HepG2 (cell line): ENCODE measurements at regions not wholly inside any gene's neighbourhood (a gene's known extent, or its start where the extent isn't known, plus 50 kb on each side); places are given as distances from the start of the nearest gene placed in this dataset.

Source experiments
- ATAC-seq: fragments of 200-7000 bp; cut with Tn5 transposase; 3 replicates; pipeline ENCODE4 v1.9.1; 2020; ENCODE audit warnings: mild to moderate bottlenecking, moderate library complexity
- BruUV-seq: library from RNA; stranded (reverse); fragments of 400-500 nt; replicated peaks from 2 replicates; lab custom pipeline; 2021; lab: Mats Ljungman, UMichigan
- CTCF ChIA-PET: fragments of 300-600 bp; formaldehyde crosslinking; extraction: SDS; loops from one replicate; lab custom pipeline; 2021; ENCODE audit warnings: low total read pairs, inconsistent platforms, low intra/inter-chr PET ratio; lab: Yijun Ruan, JAX
- POLR2A ChIA-PET: fragments of 350-600 bp; sonication (Branson Sonifier 250); formaldehyde crosslinking; loops from one replicate; lab custom pipeline; 2020; ENCODE audit warnings: antibody characterized with exemption, inconsistent platforms; lab: Yijun Ruan, JAX
- DNase-seq: peaks from one replicate; pipeline ENCODE4 v3.0.0-alpha.2; 2015; ENCODE audit warnings: low spot score
- FAIRE-seq: peaks from 3 replicates; lab custom pipeline; 2011; peaks lifted over from hg19 to GRCh38; lab: Jason Lieb, UNC
- H2AFZ ChIP-seq: one replicate; pipeline ENCODE4 v1.6.1; 2011; ENCODE audit warnings: low read length, inconsistent platforms
- H3K27ac ChIP-seq: fragments of 300-600 bp; 3 replicates; pipeline ENCODE4 v1.8.0; 2011; ENCODE audit warnings: mixed run types, mild to moderate bottlenecking, mixed read lengths, low read length, inconsistent platforms; ENCODE audit not compliant: insufficient read depth; ENCODE audit errors: extremely low read length
- H3K27me3 ChIP-seq, 2 experiments: fragments of 200-600 bp in 1 of 2; 2 replicates in 1 of 2; 3 replicates in 1 of 2; pipeline versions ENCODE4 v1.6.0 to v1.8.0; 2011; ENCODE audit warnings: low read length in 2 of 2, mild to moderate bottlenecking in 2 of 2, moderate library complexity in 2 of 2, inconsistent platforms in 1 of 2; ENCODE audit not compliant: insufficient read depth in 2 of 2, control insufficient read depth in 1 of 2
- H3K36me3 ChIP-seq, 2 experiments: fragments of 200-600 bp in 1 of 2; replicated peaks in 1 of 2; 2 replicates in 1 of 2; 3 replicates in 1 of 2; pipeline versions ENCODE4 v1.5.1 to v1.8.0; 2011; ENCODE audit warnings: low read length in 2 of 2, inconsistent platforms in 1 of 2; ENCODE audit not compliant: insufficient read depth in 2 of 2, control insufficient read depth in 1 of 2
- H3K4me1 ChIP-seq: 2 replicates; pipeline ENCODE4 v1.5.1; 2012; ENCODE audit warnings: low read length, inconsistent platforms; ENCODE audit not compliant: insufficient read depth
- H3K4me2 ChIP-seq: 2 replicates; pipeline ENCODE4 v1.6.0; 2011; ENCODE audit warnings: low read depth, low read length, inconsistent platforms
- H3K4me3 ChIP-seq, 3 experiments: fragments of 200-600 bp in 1 of 3; sonication (generic), shearing (Covaris generic) in 1 of 3; replicated peaks in 1 of 3; 2 replicates each; pipeline ENCODE4 v1.5.1; 2011 to 2016; ENCODE audit warnings: low read length in 3 of 3, inconsistent platforms in 2 of 3, low read depth in 2 of 3, mild to moderate bottlenecking in 2 of 3, control low read depth in 1 of 3, mixed read lengths in 1 of 3; ENCODE audit not compliant: insufficient read depth in 1 of 3
- H3K79me2 ChIP-seq: one replicate; pipeline ENCODE4 v1.6.1; 2011; ENCODE audit warnings: low read length, inconsistent platforms; ENCODE audit not compliant: insufficient read depth
- H3K9ac ChIP-seq: 2 replicates; pipeline ENCODE4 v1.6.0; 2011; ENCODE audit warnings: mild to moderate bottlenecking, low read depth, low read length, inconsistent platforms; ENCODE audit not compliant: insufficient read depth
- H3K9me3 ChIP-seq: 2 replicates; pipeline ENCODE4 v1.5.1; 2012; ENCODE audit warnings: mild to moderate bottlenecking, low read length
- H4K20me1 ChIP-seq: 2 replicates; pipeline ENCODE4 v1.6.0; 2011; ENCODE audit warnings: inconsistent platforms, mild to moderate bottlenecking, low read length, moderate library complexity; ENCODE audit not compliant: insufficient read depth
- ATAD3A ChIP-seq: sonication (generic); formaldehyde crosslinking; IDR thresholded peaks from 2 replicates; pipeline ENCODE4 v1.4.0; 2020; ENCODE audit warnings: missing genetic modification reagents
- BRD4 ChIP-seq: sonication (generic); formaldehyde crosslinking; IDR thresholded peaks from 2 replicates; pipeline ENCODE4 v1.4.0; 2020; ENCODE audit warnings: missing genetic modification reagents
- EZH2 ChIP-seq: conservative IDR thresholded peaks from 2 replicates; pipeline ENCODE4 v1.6.1; 2012; ENCODE audit warnings: mild to moderate bottlenecking, low read depth, low read length, moderate library complexity
- HCFC1 ChIP-seq: fragments of 150-350 bp; IDR thresholded peaks from 2 replicates; pipeline ENCODE4 v1.6.1; 2014; ENCODE audit warnings: low read depth, low read length
- HOXD1 ChIP-seq: sonication (generic); formaldehyde crosslinking; IDR thresholded peaks from 2 replicates; pipeline ENCODE4 v1.5.0; 2020; ENCODE audit warnings: missing genetic modification reagents
- JUN ChIP-seq: sonication (generic); formaldehyde crosslinking; IDR thresholded peaks from 2 replicates; pipeline ENCODE4 v1.4.0; 2020; ENCODE audit warnings: mild to moderate bottlenecking, missing genetic modification reagents
- KDM6A ChIP-seq: IDR thresholded peaks from 2 replicates; pipeline ENCODE4 v1.6.1; 2016; ENCODE audit warnings: low read depth
- MIXL1 ChIP-seq: IDR thresholded peaks from 2 replicates; pipeline ENCODE4 v1.6.1; 2016
- MTA1 ChIP-seq: sonication (generic); formaldehyde crosslinking; IDR thresholded peaks from 2 replicates; pipeline ENCODE4 v1.4.0; 2020; ENCODE audit warnings: missing genetic modification reagents, mild to moderate bottlenecking, borderline replicate concordance
- NFE2L2 ChIP-seq: fragments of 150-350 bp; IDR thresholded peaks from 2 replicates; pipeline ENCODE4 v1.6.1; 2014; ENCODE audit warnings: low read length
- PRPF4 ChIP-seq: fragments of 200-400 bp; formaldehyde crosslinking; IDR thresholded peaks from 2 replicates; pipeline ENCODE4 v1.6.1; 2016; ENCODE audit warnings: low read length, low read depth; ENCODE audit not compliant: poor library complexity, severe bottlenecking
- RFX3 ChIP-seq: IDR thresholded peaks from 2 replicates; pipeline ENCODE4 v1.6.1; 2016; ENCODE audit warnings: missing biosample characterization, missing genetic modification reagents
- SNRNP70 ChIP-seq: fragments of 200-400 bp; formaldehyde crosslinking; IDR thresholded peaks from 2 replicates; pipeline ENCODE4 v1.6.1; 2017; ENCODE audit warnings: mild to moderate bottlenecking, low read depth, low read length, moderate library complexity
- TAF1 ChIP-seq: sonication (generic); formaldehyde crosslinking; IDR thresholded peaks from 2 replicates; pipeline ENCODE4 v1.4.0; 2020; ENCODE audit warnings: missing genetic modification reagents
- ZBTB21 ChIP-seq: sonication (generic); formaldehyde crosslinking; IDR thresholded peaks from 2 replicates; pipeline ENCODE4 v1.4.0; 2020; ENCODE audit warnings: missing genetic modification reagents
- ZNF333 ChIP-seq: sonication (generic); formaldehyde crosslinking; IDR thresholded peaks from 2 replicates; pipeline ENCODE4 v1.4.0; 2020; ENCODE audit warnings: mild to moderate bottlenecking, missing genetic modification reagents, borderline replicate concordance
- ZNF510 ChIP-seq: sonication (generic); formaldehyde crosslinking; IDR thresholded peaks from 2 replicates; pipeline ENCODE4 v1.4.0; 2020; ENCODE audit warnings: low read depth, mild to moderate bottlenecking, missing genetic modification reagents
- ZSCAN12 ChIP-seq: sonication (generic); formaldehyde crosslinking; IDR thresholded peaks from 2 replicates; pipeline ENCODE4 v1.9.0; 2021; ENCODE audit warnings: mild to moderate bottlenecking, missing genetic modification reagents
- WGBS: methylation state at CpG from one replicate; pipeline ENCODE4 v1.1.6; 2017; ENCODE audit warnings: low lambda C conversion rate; 5-methylcytosine and 5-hydroxymethylcytosine counted together
- in situ Hi-C: cut with HindIII; loops from 2 replicates; pipeline ENCODE4 v1.10.0; 2017; ENCODE audit warnings: low pct_unique_long_range_greater_than_20kb; ENCODE audit not compliant: extremely low pct_ligation_motif_present
- intact Hi-C: fragments of 100-400 bp; cut with micrococcal nuclease; formaldehyde crosslinking; loops from one replicate; pipeline ENCODE4 v1.10.0; 2022; ENCODE audit not compliant: unreplicated experiment
- TF ChIP-seq, protein P1 (sequence below): IDR thresholded peaks from 2 replicates; pipeline ENCODE4 v1.6.1; 2018; ENCODE audit warnings: missing genetic modification reagents
- TF ChIP-seq, protein P2 (sequence below): sonication (generic); formaldehyde crosslinking; IDR thresholded peaks from 2 replicates; pipeline ENCODE4 v1.5.0; 2020; ENCODE audit warnings: mild to moderate bottlenecking, missing genetic modification reagents

DNA sequence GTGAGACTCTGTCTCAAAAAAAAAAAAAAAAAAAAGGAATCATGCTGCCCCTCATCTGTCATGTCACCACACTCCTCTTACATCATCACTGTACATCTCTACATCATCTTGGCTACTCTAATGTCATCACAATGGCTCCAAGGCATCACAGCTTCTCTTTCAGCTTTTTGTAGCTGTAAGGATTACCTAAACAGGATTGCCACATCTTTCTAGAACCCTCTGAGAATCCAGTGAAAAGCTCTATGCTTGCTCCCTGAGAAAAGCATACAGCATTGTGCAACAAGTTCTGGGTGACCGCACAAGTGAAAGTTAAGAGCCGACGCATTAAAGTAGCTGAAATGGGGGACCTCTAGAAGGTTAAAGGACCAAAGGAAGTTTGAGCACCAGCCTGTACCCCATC is 272.5 kb downstream of the C12orf50 start (continued):
- TF ChIP-seq TAF1: no peak
- TF ChIP-seq NFE2L2: no peak
- no peak for TF ChIP-seq RFX3 (CRISPR knock-in tag)
- TF ChIP-seq PRPF4: no peak
- no peak for TF ChIP-seq KDM6A (CRISPR knock-in tag)
- no peak for TF ChIP-seq JUN (CRISPR knock-in tag)
- no peak for TF ChIP-seq MTA1
- no peak for TF ChIP-seq HCFC1
- TF ChIP-seq ZBTB21 (CRISPR knock-in tag): no peak
- TF ChIP-seq MIXL1 (CRISPR knock-in tag): no peak
- TF ChIP-seq, all 625 proteins: peak for 0

DNA sequence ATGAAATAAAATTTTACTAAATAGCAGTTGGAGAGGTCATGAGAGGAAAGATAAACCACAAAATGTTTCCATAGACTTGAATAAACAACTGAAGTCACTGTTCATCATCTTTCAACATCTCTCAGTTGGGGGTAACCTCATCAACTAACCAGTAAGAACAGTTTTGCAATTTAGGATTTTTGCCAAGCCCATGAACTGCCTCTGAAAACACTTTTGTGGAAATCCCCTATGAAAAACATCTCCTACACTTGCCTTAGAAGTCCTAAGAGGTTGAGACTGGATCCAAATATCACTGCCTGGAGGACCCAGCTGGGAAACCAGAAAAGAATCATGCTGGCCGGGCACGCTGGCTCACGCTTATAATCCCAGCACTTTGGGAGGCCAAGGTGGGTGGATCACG is 273.1 kb downstream of the C12orf50 start:
- no TSS peak for BruUV-seq
- peaks cover 48% of the 10 kb centered on the region for H3K9me3 ChIP-seq
- H3K79me2 ChIP-seq: no peaks in the 10 kb centered on the region
- no peak overlapping the region for H3K4me2 ChIP-seq
- H3K27me3 ChIP-seq: no peaks in the 10 kb centered on the region
- TF ChIP-seq BRD4 (CRISPR knock-in tag) (no peak), SNRNP70 (no peak), ATAD3A (CRISPR knock-in tag) (no peak), ZNF333 (no peak), ZNF510 (CRISPR knock-in tag) (no peak), HOXD1 (no peak), EZH2 (no peak), ZSCAN12 (CRISPR knock-in tag) (no peak)
- TF ChIP-seq, protein P1, sequence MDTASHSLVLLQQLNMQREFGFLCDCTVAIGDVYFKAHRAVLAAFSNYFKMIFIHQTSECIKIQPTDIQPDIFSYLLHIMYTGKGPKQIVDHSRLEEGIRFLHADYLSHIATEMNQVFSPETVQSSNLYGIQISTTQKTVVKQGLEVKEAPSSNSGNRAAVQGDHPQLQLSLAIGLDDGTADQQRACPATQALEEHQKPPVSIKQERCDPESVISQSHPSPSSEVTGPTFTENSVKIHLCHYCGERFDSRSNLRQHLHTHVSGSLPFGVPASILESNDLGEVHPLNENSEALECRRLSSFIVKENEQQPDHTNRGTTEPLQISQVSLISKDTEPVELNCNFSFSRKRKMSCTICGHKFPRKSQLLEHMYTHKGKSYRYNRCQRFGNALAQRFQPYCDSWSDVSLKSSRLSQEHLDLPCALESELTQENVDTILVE: no peak
- TF ChIP-seq, protein P2, sequence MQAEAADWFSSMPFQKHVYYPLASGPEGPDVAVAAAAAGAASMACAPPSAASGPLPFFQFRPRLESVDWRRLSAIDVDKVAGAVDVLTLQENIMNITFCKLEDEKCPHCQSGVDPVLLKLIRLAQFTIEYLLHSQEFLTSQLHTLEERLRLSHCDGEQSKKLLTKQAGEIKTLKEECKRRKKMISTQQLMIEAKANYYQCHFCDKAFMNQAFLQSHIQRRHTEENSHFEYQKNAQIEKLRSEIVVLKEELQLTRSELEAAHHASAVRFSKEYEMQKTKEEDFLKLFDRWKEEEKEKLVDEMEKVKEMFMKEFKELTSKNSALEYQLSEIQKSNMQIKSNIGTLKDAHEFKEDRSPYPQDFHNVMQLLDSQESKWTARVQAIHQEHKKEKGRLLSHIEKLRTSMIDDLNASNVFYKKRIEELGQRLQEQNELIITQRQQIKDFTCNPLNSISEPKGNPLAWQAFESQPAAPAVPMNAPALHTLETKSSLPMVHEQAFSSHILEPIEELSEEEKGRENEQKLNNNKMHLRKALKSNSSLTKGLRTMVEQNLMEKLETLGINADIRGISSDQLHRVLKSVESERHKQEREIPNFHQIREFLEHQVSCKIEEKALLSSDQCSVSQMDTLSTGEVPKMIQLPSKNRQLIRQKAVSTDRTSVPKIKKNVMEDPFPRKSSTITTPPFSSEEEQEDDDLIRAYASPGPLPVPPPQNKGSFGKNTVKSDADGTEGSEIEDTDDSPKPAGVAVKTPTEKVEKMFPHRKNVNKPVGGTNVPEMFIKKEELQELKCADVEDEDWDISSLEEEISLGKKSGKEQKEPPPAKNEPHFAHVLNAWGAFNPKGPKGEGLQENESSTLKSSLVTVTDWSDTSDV (CRISPR knock-in tag): no peak
- TF ChIP-seq, all 625 proteins: peak for 0
- H4K20me1 ChIP-seq: no peaks in the 10 kb centered on the region
- no peak overlapping the region for H2AFZ ChIP-seq
- in situ Hi-C loops: no loop called here
- ChIA-PET POLR2A (no interaction called here), CTCF (no interaction called here)
- no peaks in the 10 kb centered on the region for H3K4me1 ChIP-seq
- intact Hi-C loops: no loop called here
- H3K27ac ChIP-seq: no peak overlapping the region
- FAIRE-seq: no peak
- no peak overlapping the region for H3K4me3 ChIP-seq
- H3K36me3 ChIP-seq: no peaks in the 10 kb centered on the region
- no peak overlapping the region for H3K9ac ChIP-seq
- ATAC-seq: no peak
- no peak for DNase-seq
- WGBS: 59% methylated on average over 4 of the region's 4 CpGs
